ENCODE measurements at regions not wholly inside any gene's neighbourhood (a gene's known extent, or its start where the extent isn't known, plus 50 kb on each side); places are given as distances from the start of the nearest gene placed in this dataset.

DNA sequence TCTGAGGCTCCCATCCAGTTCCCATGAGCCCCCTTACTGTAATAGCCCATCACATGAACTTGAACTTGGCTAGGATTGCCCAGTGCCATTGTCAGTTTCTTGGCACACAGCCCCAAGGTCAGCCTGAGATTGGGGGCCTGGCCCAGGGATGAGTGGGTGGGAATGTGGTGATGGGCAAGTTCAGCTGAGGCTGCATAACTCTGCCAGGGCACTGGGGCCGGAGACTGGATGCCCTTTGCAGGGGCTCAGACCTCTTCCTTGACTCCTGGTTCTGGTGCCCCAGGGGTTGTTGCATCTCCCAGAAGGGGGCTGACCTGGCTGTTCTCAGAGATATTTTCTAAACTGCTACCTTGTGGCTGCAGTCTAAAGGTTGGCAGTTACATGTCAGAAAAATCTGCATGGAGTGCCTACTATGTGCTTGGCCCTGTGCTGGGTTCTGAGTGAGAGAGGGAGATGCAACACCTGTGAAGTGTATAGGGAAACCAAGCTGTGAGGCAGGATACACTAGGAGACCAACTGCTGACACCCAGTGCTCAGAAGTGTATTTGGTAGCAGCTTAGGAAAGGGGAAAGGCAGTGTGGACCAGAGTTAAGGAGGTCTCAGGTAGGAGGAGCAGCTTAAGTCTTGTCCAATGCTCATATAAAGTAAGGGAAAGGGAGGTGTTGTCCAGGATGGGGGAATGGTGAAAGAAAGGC, 74.8 kb upstream of the PRR23C start:
- TF ChIP-seq, protein P1, sequence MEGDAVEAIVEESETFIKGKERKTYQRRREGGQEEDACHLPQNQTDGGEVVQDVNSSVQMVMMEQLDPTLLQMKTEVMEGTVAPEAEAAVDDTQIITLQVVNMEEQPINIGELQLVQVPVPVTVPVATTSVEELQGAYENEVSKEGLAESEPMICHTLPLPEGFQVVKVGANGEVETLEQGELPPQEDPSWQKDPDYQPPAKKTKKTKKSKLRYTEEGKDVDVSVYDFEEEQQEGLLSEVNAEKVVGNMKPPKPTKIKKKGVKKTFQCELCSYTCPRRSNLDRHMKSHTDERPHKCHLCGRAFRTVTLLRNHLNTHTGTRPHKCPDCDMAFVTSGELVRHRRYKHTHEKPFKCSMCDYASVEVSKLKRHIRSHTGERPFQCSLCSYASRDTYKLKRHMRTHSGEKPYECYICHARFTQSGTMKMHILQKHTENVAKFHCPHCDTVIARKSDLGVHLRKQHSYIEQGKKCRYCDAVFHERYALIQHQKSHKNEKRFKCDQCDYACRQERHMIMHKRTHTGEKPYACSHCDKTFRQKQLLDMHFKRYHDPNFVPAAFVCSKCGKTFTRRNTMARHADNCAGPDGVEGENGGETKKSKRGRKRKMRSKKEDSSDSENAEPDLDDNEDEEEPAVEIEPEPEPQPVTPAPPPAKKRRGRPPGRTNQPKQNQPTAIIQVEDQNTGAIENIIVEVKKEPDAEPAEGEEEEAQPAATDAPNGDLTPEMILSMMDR (conservative IDR thresholded peaks at IDR 0.05; ENCODE audit: low read depth, low read length): no peak
- TF ChIP-seq BHLHE40 (IDR thresholded peaks at IDR 0.05; ENCODE audit: low read depth, low read length) (no peak), POLR2A (IDR thresholded peaks at IDR 0.05; ENCODE audit: low read depth, low read length) (no peak), RFX5 (IDR thresholded peaks at IDR 0.05; ENCODE audit: low read depth, low read length) (no peak), FOS (IDR thresholded peaks at IDR 0.05; ENCODE audit: low read depth, low read length) (no peak), MAFK (IDR thresholded peaks at IDR 0.05; ENCODE audit: low read depth, low read length) (no peak), MXI1 (IDR thresholded peaks at IDR 0.05; ENCODE audit: borderline replicate concordance, low read depth, low read length) (no peak), SMC3 (IDR thresholded peaks at IDR 0.05; ENCODE audit: low read depth, low read length) (no peak), RAD21 (IDR thresholded peaks at IDR 0.05; ENCODE audit: low read length) (no peak), CEBPB (IDR thresholded peaks at IDR 0.05; ENCODE audit: low read depth, low read length) (no peak), MAZ (IDR thresholded peaks at IDR 0.05; ENCODE audit: borderline replicate concordance, low read depth, low read length) (no peak)
- TF ChIP-seq, protein P2, sequence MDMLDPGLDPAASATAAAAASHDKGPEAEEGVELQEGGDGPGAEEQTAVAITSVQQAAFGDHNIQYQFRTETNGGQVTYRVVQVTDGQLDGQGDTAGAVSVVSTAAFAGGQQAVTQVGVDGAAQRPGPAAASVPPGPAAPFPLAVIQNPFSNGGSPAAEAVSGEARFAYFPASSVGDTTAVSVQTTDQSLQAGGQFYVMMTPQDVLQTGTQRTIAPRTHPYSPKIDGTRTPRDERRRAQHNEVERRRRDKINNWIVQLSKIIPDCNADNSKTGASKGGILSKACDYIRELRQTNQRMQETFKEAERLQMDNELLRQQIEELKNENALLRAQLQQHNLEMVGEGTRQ (IDR thresholded peaks at IDR 0.05; ENCODE audit: low read depth, low read length): no peak

Measured in IMR-90 (cell line).